DND-41 (cell line): ENCODE measurements at regions not wholly inside any gene's neighbourhood (a gene's known extent, or its start where the extent isn't known, plus 50 kb on each side); places are given as distances from the start of the nearest gene placed in this dataset.
"Not testable (repeated sequence)": the region's sequence is repeated elsewhere in the genome, so short reads cannot be mapped to it uniquely, and the experiment has no call there.

ENCODE experiments used
- CTCF ChIP-seq: IDR thresholded peaks from 2 replicates; pipeline ENCODE4 v1.5.1; 2012; ENCODE audit warnings: borderline replicate concordance, low read length, moderate library complexity, mild to moderate bottlenecking; ENCODE audit not compliant: poor library complexity, severe bottlenecking; ENCODE audit errors: extremely low read depth
- EZH2 ChIP-seq: IDR thresholded peaks from 3 replicates; pipeline ENCODE4 v1.6.1; 2012; ENCODE audit warnings: borderline replicate concordance, low read depth, mild to moderate bottlenecking, moderate library complexity, low read length, inconsistent platforms; ENCODE audit not compliant: severe bottlenecking

- TF ChIP-seq CTCF, EZH2: not testable (repeated sequence)
These were observed 142.0 kb downstream of the UCK2 start for GRCh38 chr1:165969366-165969765.
